22Rv1 (cell line): ENCODE measurements at regions not wholly inside any gene's neighbourhood (a gene's known extent, or its start where the extent isn't known, plus 50 kb on each side); places are given as distances from the start of the nearest gene placed in this dataset.

Experiments
- ZFX ChIP-seq: fragments of 450-650 bp; IDR thresholded peaks from 2 replicates; pipeline ENCODE4 v1.6.1; 2017; ENCODE audit warnings: antibody characterized with exemption, borderline replicate concordance
- TF ChIP-seq, protein P1 (sequence below): fragments of 450-650 bp; IDR thresholded peaks from 2 replicates; pipeline ENCODE4 v1.5.1; 2017; ENCODE audit warnings: mild to moderate bottlenecking

DNA sequence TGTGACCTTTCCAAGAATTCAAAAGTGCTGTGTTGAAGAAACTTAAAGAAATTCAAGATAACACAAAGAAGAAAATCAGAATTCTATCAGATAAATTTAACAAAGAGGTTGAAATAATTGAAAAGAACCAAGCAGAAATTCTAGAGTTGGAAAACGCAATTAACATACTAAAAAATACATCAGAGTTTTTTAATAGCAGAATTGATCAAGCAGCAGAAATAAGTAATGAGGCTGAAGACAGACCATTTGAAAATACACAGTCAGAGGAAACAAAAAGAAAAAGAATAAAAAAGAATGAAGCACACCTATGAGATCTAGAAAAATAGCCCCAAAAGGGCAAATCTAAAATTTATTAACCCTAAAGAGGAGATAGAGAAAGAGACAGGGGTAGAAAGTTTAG, 218.1 kb upstream of the KAZN start:
- TF ChIP-seq, protein P1, sequence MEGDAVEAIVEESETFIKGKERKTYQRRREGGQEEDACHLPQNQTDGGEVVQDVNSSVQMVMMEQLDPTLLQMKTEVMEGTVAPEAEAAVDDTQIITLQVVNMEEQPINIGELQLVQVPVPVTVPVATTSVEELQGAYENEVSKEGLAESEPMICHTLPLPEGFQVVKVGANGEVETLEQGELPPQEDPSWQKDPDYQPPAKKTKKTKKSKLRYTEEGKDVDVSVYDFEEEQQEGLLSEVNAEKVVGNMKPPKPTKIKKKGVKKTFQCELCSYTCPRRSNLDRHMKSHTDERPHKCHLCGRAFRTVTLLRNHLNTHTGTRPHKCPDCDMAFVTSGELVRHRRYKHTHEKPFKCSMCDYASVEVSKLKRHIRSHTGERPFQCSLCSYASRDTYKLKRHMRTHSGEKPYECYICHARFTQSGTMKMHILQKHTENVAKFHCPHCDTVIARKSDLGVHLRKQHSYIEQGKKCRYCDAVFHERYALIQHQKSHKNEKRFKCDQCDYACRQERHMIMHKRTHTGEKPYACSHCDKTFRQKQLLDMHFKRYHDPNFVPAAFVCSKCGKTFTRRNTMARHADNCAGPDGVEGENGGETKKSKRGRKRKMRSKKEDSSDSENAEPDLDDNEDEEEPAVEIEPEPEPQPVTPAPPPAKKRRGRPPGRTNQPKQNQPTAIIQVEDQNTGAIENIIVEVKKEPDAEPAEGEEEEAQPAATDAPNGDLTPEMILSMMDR = no peak
- no peak for TF ChIP-seq ZFX
